Lower leg skin (tissue), 4 donors: ENCODE measurements at regions not wholly inside any gene's neighbourhood (a gene's known extent, or its start where the extent isn't known, plus 50 kb on each side); places are given as distances from the start of the nearest gene placed in this dataset.
A peak's percentile ranks its signal among the peaks of the same experiment; 100 is the strongest.

Experiments
- DNase-seq, 2 donors: peaks; one replicate each; pipeline ENCODE4 v3.0.0-alpha.2; 2019; ENCODE audit warnings: low spot score in 2 of 2
- H3K4me3 ChIP-seq: fragments of 200-600 bp; sonication (generic); 2 replicates; pipeline ENCODE4 v1.5.1; 2017; ENCODE audit warnings: mild to moderate bottlenecking, low read depth; ENCODE audit not compliant: poor library complexity, severe bottlenecking
- POLR2A ChIP-seq, 2 donors: fragments of 450-650 bp; IDR thresholded peaks; one replicate each; pipeline ENCODE4 v1.6.1; 2016 to 2017; ENCODE audit warnings: antibody characterized with exemption in 2 of 2, mild to moderate bottlenecking in 1 of 2, moderate library complexity in 1 of 2
- WGBS, 2 donors: methylation state at CpG; one replicate each; pipeline ENCODE4 v1.1.5; 2018; 5-methylcytosine and 5-hydroxymethylcytosine counted together
- intact Hi-C: fragments of 100-400 bp; cut with DNase I; formaldehyde crosslinking; loops from one replicate; pipeline ENCODE4 v1.15.0; 2023; ENCODE audit warnings: low total_unique reads
- TF ChIP-seq, protein P1 (sequence below), 3 donors: fragments of 450-650 bp; IDR thresholded peaks; one replicate each; pipeline ENCODE4 v1.5.1; 2016; ENCODE audit warnings: antibody characterized with exemption in 3 of 3, mild to moderate bottlenecking in 3 of 3, moderate library complexity in 2 of 3

DNA sequence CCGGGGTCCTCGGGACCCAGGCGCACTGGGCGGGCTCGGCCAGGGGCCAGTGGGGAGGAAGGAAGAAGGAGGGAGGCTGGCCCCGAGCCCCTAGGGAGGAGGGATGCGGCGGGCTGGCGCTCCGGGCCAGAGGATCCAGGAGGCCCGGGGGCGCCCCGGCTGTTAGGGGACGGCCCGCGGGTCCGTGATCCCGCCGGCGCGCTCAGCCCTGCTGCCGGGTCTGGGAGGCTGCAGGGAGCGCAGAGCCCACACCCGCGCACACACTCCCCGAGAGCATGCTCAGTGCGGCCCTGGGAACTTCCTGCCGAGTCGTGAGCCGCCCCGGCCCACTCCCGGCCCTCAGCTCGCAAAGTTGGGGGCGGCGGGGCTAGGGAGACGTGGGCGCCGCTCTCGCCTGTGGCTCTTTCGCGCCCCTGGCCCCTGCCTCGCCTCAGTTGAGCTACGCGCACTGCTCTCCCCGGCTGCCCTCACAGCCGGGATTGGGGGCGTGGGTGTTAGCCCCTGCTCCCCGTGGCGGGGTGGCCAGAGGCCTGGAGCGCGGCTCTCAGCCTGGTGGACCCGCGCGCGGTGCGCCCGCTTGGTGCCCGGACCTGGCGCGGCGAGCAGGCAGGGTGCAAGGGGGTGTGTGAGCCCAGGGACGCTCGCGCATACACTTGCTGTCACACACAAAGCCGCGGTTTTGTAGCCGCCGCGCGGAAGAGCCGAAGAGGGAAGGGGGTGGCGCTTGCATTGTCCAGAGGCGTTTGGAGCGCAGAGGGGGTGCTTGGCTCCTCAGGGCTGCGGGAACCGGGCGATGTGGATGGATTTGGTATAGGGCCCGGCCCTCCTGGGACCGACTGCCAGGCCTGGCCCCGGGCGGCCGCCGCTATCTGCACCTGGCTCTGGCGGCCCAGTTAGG, 132.9 kb upstream of the MGAT5 start:
- H3K4me3 ChIP-seq: peak overlapping the region; percentile 92
- no peak for TF ChIP-seq POLR2A (IDR thresholded peaks at IDR 0.05)
- TF ChIP-seq, protein P1, sequence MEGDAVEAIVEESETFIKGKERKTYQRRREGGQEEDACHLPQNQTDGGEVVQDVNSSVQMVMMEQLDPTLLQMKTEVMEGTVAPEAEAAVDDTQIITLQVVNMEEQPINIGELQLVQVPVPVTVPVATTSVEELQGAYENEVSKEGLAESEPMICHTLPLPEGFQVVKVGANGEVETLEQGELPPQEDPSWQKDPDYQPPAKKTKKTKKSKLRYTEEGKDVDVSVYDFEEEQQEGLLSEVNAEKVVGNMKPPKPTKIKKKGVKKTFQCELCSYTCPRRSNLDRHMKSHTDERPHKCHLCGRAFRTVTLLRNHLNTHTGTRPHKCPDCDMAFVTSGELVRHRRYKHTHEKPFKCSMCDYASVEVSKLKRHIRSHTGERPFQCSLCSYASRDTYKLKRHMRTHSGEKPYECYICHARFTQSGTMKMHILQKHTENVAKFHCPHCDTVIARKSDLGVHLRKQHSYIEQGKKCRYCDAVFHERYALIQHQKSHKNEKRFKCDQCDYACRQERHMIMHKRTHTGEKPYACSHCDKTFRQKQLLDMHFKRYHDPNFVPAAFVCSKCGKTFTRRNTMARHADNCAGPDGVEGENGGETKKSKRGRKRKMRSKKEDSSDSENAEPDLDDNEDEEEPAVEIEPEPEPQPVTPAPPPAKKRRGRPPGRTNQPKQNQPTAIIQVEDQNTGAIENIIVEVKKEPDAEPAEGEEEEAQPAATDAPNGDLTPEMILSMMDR (IDR thresholded peaks at IDR 0.05): no peak
- 0 to 1% methylated on average over 15 to 51 of the region's 84 CpGs for WGBS, 2 donors
- DNase-seq: peak; percentile 30 to 93
- intact Hi-C loops: loop anchor here (10.0 kb wide), 1 partner anchor 74 kb away; no protein-coding TSS in a partner anchor

DNA sequence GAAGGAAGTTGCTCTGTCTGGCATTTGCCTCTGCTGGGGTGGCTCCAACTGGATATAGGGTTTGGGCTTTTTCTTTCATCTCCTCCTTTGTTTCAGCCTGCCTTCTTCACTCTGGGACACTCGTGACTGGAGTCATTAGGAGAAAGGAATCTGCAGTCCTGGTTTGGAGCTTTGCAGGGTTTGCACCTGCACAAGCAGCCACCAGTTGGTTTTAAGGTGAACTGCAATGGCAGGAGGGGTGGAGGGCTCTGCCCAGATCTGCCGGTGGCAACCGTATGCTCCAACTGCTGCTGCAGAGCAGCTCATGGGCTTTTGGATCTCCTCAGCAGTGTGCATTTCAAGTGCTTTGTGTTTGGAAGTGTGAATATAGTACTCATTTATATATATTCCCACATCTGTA, 131.3 kb upstream of the MGAT5 start:
- DNase-seq: no peak
- H3K4me3 ChIP-seq: no peak overlapping the region
- 45 to 49% methylated on average over 3 of the region's 3 CpGs for WGBS, 2 donors
- intact Hi-C loops: loop anchor here (10.0 kb wide), 1 partner anchor 72 kb away; no protein-coding TSS in a partner anchor
- TF ChIP-seq POLR2A (IDR thresholded peaks at IDR 0.05): no peak
- TF ChIP-seq, protein P1 (IDR thresholded peaks at IDR 0.05): no peak

DNA sequence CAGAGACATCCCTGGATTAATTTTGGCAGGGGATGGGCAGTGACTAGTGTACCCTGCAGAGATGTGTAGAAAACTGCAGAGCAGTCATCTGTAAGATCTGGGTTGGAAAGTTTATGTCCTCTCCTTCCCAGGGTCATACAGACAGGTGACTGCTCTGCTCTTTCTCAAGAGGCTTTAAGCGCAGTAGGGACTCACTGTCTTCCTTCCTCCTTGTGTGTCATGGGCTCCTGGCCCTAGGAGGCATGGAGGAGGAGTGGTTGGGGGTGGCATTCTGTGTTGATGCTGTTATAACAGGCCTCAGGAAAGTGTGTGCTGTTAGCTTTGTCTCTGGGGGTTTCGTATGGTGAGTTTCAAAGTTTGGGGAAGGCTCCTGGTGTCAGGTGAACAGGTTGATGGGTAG, 130.5 kb upstream of the MGAT5 start:
- no peak overlapping the region for H3K4me3 ChIP-seq
- no peak for TF ChIP-seq POLR2A (IDR thresholded peaks at IDR 0.05)
- TF ChIP-seq, protein P1 (IDR thresholded peaks at IDR 0.05): no peak
- intact Hi-C loops: loop anchor here (10.0 kb wide), 1 partner anchor 71 kb away; no protein-coding TSS in a partner anchor
- 73 to 89% methylated on average over 2 of the region's 2 CpGs for WGBS, 2 donors
- DNase-seq: no peak

DNA sequence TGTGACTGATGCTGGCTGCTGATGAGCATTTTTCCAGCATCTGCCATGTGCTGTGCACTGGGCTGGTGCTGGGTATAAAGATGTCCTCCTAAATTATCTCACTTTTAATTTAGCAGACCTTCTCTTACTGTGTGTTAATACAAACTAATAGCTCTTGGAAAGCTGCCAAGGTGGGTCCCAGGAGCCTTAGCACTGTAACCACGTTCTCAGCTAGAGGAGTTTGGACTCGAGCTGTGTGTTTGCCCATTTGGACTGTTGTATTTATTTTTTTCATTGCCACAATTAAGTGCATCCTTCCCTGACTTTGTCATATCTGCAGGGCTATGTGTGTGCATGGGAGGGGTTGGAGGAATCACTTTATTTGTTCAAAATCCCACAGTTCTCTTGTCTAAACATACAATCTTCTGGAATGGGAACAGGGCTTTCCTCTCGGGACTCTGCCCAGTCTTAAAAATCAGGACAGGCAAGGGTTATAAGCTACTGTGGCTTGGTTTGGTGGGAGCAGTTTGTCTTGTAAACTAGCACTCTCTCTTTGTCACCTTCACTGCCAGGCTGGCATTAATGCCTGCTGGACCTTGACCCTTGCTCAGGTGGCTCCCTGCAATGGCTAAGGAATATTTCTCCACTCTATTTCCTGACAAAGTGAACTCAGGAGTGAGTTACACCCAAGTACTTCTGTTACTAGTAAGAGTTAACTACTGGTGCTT, 129.7 kb upstream of the MGAT5 start:
- intact Hi-C loops: loop anchor here (10.0 kb wide), 1 partner anchor 71 kb away; no protein-coding TSS in a partner anchor
- WGBS, 2 donors: 42 to 57% methylated on average over 3 of the region's 3 CpGs
- H3K4me3 ChIP-seq: no peak overlapping the region
- DNase-seq: no peak
- TF ChIP-seq POLR2A (IDR thresholded peaks at IDR 0.05): no peak
- TF ChIP-seq, protein P1 (IDR thresholded peaks at IDR 0.05): no peak

DNA sequence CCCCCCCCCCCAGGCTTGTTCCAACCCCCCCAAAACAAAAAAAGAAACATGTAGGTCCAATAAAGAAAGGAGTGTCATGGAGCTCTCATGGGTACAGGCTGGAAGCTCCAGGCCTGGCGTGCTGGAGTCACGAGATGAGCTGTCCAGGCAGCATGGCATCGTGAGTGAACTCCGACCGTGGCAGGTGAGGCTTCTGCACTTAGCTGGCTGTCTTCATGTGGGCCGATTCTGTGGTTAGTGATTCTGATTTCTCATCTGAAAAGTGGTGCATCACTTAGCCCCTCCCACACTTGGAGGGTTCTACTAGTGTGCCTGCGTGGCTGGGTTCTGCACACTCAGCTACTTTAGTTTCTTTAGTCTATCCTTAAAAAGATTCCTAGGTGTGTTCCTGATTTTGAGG, 126.4 kb upstream of the MGAT5 start:
- WGBS, 2 donors: 67 to 73% methylated on average over 7 of the region's 7 CpGs
- no peak for DNase-seq
- H3K4me3 ChIP-seq: no peak overlapping the region
- intact Hi-C loops: loop anchor here (10.0 kb wide), 1 partner anchor 67 kb away; no protein-coding TSS in a partner anchor
- TF ChIP-seq POLR2A (IDR thresholded peaks at IDR 0.05): no peak
- TF ChIP-seq, protein P1 (IDR thresholded peaks at IDR 0.05): no peak
